ENCODE measurements at regions not wholly inside any gene's neighbourhood (a gene's known extent, or its start where the extent isn't known, plus 50 kb on each side); places are given as distances from the start of the nearest gene placed in this dataset.

GRCh38 chr10:78148961-78149612 lies 115.4 kb downstream of the RPS24 start:
- TF ChIP-seq POLR2A (IDR thresholded peaks at IDR 0.05), result no peak
- TF ChIP-seq CTCF (IDR thresholded peaks at IDR 0.05), result no peak
